ENCODE measurements at regions not wholly inside any gene's neighbourhood (a gene's known extent, or its start where the extent isn't known, plus 50 kb on each side); places are given as distances from the start of the nearest gene placed in this dataset.

DNA sequence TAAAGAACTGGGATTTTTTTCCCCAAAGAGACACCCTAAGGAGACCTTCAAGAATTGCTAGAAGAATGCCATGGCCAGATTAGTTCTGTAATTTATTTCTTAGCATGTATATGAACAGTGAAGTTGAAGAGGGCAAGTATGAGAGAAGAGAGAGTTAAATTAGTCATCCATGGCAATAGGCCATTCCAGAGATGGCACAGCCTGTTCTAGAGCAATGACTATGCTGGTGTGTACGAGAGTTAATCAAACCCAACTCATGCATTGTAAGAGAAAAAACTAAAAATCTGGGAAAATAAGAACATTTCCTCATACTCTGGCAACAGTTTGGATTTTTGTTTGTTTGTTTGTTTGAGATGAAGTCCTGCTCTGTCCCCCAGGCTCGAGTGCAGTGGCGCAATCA lies 112.1 kb upstream of the PIK3C3 start:
- no peak overlapping the region for H3K4me3 ChIP-seq (ENCODE audit: low read depth, low read length)

DNA sequence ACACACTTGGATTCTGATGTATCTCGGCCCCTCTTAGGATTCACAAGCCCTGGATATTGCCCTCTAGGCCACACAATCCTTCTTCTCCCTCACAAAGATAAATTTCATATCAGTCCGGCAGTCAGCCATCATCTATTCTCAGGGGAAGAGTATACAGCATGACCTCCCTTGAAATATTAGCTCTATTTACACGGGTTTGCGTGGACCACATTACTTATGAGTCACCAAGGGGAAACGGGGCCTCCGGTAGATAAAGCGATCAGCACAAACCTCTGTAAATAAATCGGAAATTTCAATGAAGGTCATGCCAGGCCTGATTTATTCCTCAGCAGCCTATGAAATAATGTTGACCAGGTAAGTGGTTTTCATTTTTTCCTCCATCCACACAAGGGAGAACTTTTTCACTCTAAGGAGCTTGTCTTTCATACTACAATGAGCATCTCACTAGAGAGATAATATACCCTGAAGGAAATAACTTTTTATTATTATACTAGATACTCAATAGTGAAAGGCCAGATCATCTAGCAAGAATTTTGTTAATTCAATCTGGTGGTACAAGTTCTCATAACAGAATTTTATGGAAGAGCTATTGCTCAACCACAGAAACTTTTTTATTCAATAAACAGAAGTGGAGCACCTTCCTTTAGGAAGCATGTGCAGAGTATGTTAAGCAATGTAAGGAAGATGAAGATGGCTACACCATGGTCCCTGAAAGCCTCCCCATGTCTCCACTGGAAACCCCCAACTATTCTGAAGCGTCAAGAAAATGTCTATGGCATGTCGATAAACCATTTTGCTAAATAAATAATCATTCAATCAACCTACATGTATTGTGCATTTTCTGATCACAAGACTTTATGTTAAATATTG lies 125.2 kb upstream of the PIK3C3 start:
- no peak overlapping the region for H3K4me3 ChIP-seq (ENCODE audit: low read depth, low read length)

DNA sequence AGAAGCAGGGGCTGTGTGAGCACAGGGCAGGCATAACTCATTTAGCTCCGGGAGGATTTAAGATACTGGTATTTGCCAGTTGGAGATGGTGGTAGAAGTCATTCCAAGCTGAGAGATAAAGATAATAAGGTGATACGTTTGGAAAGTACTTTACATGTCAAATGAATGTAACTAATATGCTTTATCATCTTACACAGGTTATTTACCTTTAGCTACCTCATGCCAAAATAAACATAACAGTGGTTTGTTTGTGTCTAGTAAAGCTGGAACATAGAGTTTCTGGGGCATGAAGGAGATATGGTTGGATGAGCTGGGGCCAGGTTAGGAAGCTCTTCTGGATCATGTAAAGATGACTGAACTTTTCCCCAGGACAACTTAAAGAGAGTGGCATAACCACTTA lies 126.9 kb upstream of the PIK3C3 start:
- no peak overlapping the region for H3K4me3 ChIP-seq (ENCODE audit: low read depth, low read length)

DNA sequence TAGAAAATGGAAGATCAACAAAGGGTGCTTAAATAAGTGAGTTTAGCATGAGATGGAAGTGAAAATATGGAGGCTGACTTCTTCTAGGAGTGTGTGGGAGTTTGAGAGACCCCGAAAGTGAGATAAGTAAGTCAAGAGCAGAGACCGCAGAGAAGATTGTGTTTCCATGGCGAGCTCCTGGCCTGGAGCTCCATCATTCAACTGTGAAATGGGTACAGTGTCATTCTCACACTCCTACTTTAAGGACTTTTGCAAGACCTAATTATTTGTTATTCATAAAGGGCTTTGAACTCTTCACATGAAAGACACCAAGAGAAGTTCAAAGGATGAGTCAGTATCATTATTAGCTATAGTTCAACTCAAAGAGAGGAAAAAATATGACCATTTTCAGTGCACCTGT lies 134.2 kb upstream of the PIK3C3 start:
- no peak overlapping the region for H3K4me3 ChIP-seq (ENCODE audit: low read depth, low read length)

DNA sequence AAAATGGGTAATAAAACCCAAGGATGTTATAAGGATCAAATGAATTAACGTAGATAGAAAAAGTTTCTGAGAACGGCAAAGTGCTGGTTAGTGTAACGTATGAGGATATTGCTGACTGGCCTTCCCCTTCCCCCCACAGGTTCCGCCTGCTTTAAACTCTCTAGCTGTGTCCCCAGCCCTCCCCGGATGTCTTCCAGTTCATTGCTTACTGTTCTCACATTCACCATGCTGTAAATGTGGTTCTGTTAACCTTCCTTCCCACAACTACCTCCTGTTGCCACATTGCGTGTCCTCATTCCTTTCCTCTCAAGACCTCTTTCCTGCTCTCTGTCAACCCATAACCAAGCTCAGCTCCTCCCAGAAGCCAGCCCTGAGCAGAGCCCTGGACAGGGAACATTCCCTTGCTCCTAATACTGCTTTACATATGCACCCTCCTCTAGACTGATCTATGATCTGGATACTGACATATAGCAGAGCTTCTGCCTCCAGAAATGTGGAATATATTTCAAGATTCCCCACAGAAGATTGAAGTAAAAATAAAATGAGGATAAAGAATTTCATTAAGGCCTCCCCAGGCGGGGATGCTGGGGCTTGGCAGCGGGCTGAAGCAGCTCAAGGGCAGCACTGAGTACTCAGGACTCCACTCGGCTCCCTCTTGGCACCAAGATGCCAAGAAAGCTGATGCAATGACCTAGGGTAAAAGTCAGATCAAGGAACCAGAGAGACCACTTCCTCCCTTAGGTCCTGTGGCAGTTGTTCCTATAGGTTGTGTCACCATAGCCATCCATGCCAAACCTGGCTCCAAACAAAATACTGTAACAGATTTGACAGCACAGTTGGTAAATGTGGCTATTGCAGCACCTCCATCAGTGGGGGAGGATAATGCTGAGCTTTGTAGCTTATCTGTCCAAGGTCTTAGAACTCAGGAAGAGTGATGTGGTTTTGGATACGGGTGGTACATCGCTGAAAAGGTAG lies 136.4 kb upstream of the PIK3C3 start:
- no peak overlapping the region for H3K4me3 ChIP-seq (ENCODE audit: low read depth, low read length)

DNA sequence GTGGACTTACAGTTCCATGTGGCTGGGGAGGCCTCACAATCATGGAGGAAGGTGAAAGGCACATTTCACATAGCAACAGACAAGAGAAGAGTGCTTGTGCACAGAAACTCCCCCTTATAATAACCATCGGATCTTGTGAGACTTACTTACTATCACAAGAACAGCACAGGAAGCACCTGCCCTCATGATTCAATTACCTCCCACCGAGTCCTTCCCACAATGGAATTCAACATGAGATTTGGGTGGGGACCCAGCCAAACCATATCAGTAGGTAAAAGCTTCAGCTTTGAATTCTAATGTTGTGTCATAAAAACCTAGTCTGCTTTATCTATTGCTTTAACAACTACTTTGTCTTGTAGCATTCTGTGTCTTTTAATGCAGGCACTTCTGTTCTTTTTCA lies 140.4 kb upstream of the PIK3C3 start:
- H3K4me3 ChIP-seq (ENCODE audit: low read depth, low read length) = no peak overlapping the region

DNA sequence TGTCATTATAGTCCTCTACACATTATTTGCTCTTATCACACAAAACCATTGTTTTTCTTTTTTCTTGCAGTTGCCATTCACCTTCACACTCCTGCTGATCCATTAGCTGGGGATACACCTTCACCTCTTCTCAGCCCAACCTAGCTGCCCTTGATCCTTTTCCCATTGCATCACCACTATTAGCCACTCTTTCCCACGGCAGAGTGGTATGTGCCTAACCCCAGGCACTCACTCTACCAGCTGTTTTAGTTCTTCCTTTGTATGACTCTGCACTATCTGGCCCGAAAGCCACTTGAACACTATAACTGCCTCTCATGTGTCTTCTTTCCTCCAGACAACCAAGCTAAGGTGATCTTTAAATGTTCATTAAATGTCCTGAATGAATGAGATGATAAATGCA lies 145.4 kb upstream of the PIK3C3 start:
- no peak overlapping the region for H3K4me3 ChIP-seq (ENCODE audit: low read depth, low read length)

DNA sequence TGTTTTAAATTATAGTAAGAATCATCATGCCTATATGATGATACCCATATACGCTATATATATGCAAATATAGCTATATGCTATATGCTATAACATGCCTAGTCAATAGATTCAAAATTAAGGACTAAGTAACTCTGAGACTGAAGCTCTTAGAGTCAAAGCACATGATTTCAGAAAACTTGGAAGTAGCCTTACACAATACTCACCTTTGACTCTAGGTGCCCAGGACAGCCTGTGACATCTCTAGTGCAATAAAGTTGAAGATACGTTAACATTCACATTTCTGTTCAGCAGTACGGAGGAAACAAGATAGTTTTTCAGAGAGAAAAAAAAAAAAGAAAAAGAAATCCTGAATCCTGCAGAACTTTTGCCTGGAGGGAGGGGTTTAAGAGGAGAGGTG lies 149.7 kb upstream of the PIK3C3 start:
- no peak overlapping the region for H3K4me3 ChIP-seq (ENCODE audit: low read depth, low read length)

DNA sequence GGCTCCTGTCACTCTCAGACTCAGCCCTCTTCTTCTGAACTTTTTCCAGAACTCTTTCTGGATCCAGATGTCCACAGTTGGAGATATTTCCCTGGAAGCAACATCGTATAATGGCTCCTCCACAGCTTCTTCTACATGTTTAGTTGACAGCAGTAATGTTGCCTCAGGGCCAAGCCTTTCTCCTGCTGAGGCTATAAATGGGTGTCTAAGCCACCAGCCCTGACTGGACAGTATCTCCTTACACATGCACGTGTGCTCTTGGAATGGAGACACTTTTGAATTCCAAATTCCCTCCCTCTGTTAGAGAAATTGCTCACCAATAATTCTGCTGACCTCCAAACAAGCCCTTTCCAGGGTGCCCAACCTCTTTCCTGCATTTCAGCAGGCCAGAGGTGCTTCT lies 156.2 kb upstream of the PIK3C3 start:
- H3K4me3 ChIP-seq (ENCODE audit: low read depth, low read length) = no peak overlapping the region

DNA sequence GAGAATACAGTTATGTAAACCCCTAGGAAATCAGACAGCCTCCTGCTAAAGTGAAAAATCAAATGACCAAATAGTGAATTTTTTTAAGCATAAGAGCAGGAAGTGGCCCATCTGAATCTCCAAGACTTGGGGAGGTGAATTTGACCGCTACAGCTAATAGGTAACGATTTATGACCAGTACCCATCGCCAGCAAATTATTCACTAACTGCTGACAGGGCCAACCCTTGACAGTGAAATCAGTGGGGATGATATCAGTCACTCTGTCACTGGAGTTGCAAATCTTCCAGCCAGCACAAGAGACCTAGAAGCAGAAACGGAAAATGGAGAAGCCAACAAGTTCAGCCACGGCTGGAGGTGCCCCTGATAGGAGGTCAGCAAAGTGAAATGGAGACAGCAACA lies 164.3 kb upstream of the PIK3C3 start:
- H3K4me3 ChIP-seq (ENCODE audit: low read depth, low read length) = no peak overlapping the region

DNA sequence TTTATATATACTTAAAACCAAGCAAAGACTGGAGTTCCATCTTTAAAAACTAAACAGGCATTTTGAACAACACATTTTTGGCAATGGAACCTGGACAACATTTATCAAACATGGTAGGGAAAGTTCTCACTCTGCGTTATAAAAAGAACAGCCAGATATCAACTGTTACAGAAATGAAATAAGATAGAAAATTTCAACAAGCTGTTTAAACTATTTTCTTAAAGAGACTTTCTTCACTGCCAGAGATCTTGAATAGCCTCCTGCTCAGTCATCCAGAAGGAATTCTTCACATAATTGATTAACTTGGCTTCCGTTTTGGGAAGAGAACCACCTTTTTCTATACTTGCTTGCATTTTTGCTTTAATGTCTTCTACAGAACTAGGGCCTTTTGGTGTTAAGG lies 166.0 kb upstream of the PIK3C3 start:
- H3K4me3 ChIP-seq (ENCODE audit: low read depth, low read length) = no peak overlapping the region

DNA sequence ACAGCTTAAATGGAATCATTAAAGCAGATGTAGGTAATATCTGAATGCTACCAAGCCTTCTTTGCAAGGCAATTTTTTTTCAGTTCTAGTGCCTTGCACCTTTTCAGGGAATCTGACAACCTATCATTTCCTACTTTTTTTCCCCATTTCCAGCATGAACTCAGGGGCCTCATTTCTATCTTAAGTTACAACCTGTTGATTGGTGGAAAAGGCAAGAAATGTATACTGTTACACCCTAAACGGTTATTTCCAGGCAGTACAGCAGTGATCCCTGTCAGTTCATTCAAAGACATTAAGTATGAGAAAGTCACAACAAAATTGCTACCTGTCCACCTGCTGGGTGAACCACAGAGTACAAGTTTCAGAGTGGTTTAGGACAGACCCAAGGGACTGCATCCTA lies 171.2 kb upstream of the PIK3C3 start:
- H3K4me3 ChIP-seq (ENCODE audit: low read depth, low read length) = no peak overlapping the region

DNA sequence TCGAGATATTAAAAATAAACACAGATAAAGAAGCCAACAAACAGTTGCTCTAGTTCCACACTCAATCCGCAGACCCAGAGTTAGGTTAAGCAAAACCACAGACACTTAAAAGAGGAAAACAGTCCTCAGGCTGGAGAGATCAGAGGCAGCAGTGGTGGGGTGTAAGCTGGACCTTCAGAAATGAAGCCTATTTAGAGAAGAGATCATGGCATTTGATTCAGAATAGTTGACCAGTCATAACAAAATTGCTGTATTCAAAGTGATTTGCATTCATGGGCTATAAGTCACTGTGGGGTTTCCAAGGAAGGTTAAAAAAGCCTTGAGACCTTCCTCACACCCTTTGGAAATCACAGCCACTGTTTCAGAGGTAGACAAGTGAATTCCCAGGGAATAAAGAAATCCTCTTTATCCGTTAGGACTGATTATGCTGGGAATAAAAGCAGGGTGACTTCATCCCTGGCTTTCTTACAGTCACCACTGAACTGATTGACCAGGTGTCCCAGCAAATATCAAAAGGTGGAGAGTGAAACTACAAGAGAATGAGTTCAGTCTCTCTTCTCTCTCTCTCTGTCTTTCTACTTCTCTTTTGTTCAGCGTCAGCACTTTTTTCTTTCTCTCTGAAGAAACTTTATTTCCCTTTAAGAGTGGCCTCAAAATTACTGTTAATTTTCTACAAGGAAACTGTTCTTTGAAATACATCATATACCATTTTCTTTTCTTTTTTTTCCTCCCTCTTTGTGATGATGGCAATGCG lies 171.8 kb upstream of the PIK3C3 start:
- H3K4me3 ChIP-seq (ENCODE audit: low read depth, low read length) = no peak overlapping the region

DNA sequence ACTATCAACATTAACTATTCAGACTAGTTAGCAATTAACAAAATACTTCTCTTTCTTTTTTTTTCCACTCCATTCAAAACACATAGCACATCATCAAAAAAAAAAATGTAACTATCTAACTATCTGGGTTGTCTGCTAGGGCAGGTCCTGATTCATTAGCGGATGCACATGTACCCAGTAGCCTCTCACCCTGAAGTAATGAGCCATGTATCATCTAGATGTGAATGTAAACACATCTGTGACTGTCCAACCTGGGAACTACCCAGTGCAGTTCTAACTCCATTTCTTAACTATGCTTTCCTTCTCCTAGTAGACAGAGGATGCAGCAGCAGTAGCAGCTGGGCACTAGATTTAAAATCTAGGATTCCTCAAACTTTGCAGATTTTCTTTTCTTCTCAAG lies 183.1 kb upstream of the PIK3C3 start:
- H3K4me3 ChIP-seq (ENCODE audit: low read depth, low read length) = no peak overlapping the region

DNA sequence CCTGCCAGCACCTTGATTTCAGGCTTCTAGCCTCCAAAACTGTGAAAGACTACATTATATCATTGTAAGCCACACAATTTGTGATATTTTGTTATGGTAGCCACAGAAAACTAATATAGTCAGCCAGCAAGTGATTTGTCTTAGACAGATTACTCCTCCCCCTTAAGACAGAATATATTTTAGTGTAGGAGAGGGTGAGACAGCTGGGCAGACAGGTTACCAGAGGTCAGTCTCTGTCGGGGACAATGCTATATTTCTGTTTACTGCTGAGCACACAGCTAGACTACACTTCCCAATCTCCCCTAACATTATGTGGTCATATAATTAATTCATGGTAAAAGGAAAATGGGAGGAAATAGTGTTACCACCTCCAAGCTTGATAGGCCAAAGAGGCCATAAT lies 185.8 kb upstream of the PIK3C3 start:
- no peak overlapping the region for H3K4me3 ChIP-seq (ENCODE audit: low read depth, low read length)

DNA sequence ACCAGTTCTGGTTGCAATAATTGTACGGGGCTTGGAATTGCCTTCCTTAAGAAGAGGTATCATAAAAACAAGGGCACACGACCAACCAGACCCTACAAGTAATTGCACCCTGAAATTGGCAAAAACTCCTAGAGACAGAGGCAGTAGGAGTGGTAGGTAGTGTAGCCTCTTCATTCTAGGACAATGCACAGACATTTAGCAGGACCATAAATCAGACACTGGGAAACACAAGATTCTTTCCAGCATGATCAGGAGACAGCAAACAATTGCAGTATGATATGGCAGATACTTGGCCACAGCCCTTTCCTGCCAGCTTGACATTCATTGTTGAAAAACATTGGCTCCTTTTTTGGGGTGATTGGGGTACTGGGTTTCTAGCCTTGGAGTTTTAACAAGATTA lies 186.6 kb upstream of the PIK3C3 start:
- no peak overlapping the region for H3K4me3 ChIP-seq (ENCODE audit: low read depth, low read length)

DNA sequence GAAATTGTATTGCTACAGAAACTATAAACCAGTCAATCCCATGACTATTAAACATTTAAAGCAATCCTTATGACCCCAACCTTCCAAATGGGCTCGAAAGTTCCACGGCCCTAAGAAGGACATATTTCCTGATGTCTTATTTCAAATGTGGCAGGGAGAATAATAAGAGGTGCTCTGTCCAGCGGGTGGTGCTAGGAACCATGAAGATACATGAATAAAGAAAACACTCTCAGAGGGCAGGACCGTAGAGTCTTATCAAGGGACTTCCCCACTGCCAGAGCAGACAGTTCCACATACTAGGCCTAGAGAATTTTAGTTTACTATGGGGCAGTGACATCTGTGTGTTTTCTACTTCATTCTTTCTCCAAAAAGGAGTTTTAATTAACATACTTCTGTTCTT lies 187.1 kb upstream of the PIK3C3 start:
- H3K4me3 ChIP-seq (ENCODE audit: low read depth, low read length) = no peak overlapping the region

DNA sequence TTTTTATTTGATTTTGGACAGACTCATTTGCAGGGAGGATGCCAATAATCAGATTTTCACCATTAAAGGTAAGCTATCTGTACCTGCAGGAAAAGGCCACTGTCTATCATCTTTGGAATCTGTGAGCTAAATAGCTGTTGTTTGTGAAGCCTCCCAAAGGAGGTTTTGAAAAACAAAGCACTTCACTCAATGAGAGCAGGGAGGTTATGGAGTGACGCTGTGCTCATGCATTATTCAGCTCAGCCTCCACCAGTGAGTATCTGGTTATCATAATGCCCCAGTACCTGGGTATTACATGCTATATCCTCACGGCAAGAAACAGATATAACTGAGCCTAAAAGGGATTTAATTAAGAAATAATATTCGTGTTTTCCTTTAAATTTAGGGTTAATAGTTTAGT lies 189.6 kb upstream of the PIK3C3 start:
- no peak overlapping the region for H3K4me3 ChIP-seq (ENCODE audit: low read depth, low read length)

DNA sequence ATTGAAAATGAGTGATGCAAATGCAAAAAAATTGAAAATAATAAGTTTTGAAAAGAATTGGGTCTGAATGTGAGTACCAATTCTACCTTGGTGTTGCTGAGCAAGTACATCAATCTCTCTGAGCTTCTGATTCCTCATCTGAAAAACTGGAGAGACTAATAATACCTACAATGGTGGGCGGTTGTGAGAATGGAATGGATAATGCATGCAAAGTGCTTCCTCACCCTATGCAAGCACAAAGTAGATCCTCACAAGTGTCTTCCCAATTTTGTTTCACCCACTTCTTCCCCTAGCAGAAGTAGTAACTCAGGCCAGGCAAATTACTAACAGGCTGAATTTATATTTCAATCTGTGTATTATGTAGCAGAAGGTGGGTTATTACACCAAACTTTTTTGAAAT lies 191.7 kb upstream of the PIK3C3 start:
- H3K4me3 ChIP-seq (ENCODE audit: low read depth, low read length) = no peak overlapping the region

DNA sequence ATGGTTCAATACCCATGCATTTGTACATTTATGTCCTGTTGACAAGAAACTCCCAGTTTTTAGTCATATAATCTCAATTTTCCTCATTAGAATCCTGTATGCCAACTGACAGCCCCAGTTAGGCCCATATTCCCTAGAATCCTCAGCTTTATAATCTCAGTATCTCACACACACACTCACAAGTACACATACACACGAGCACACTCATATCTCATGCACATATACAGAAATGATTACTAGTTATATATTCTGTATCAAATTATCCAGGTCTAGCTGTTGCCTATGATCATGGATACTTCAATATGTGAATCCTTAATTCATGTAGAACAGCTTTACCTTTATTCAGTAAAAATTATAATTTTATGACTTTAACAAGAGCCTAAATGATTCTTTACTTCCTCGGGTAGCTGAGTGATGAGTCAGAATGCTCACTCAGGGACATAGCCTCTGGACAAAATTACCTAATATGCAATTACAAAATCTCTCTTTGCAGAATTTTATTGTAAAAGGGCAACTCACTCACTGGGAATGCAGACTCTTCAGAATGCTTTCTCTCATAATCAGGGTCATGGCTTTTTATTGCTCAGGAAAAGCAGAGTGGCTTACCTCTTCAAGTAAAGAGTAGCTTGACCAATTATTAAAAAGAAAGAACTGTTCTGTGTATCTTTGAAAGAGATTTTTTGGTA lies 193.6 kb upstream of the PIK3C3 start:
- no peak overlapping the region for H3K4me3 ChIP-seq (ENCODE audit: low read depth, low read length)

DNA sequence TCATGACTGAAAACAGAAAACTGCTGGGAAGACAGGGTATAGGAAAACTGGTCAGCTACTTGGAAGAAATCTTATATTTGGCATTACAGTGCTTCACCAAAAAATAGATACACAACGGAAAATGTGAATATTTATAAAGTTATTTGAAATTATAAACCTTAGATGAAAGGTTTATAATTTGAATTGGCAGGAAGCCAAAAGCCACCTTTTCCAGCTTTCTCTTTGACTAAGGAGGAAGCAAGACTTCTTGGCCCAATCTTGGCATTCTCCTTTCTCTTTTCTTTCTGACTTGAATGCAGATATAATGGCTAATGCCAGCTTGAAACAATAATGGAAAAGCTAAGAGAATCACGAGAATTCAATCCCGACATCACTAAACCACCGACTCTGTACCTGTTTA lies 196.5 kb upstream of the PIK3C3 start:
- no peak overlapping the region for H3K4me3 ChIP-seq (ENCODE audit: low read depth, low read length)
